Hepatocyte (in vitro differentiated cells): ENCODE measurements at regions not wholly inside any gene's neighbourhood (a gene's known extent, or its start where the extent isn't known, plus 50 kb on each side); places are given as distances from the start of the nearest gene placed in this dataset.

Experiments used
- DNase-seq: peaks from one replicate; pipeline ENCODE4 v3.0.0-alpha.2; 2016; ENCODE audit warnings: low spot score
- H2AFZ ChIP-seq: fragments of 200-600 bp; sonication (generic); 2 replicates; pipeline ENCODE4 v1.6.0; 2016; ENCODE audit warnings: antibody characterized with exemption, mild to moderate bottlenecking
- H3K27ac ChIP-seq: fragments of 200-600 bp; sonication (generic); 2 replicates; pipeline ENCODE4 v1.5.1; 2016; ENCODE audit warnings: mild to moderate bottlenecking
- H3K27me3 ChIP-seq: fragments of 200-600 bp; sonication (generic); 2 replicates; pipeline ENCODE4 v1.6.1; 2016
- H3K36me3 ChIP-seq: fragments of 200-600 bp; sonication (generic); replicated peaks from 2 replicates; pipeline ENCODE4 v1.5.1; 2016; ENCODE audit warnings: low read depth; ENCODE audit not compliant: insufficient read depth
- H3K4me1 ChIP-seq: fragments of 200-600 bp; sonication (generic); 2 replicates; pipeline ENCODE4 v1.5.1; 2016; ENCODE audit warnings: mild to moderate bottlenecking, moderate library complexity; ENCODE audit not compliant: insufficient read depth
- H3K4me2 ChIP-seq: fragments of 200-600 bp; sonication (generic); 2 replicates; pipeline ENCODE4 v1.6.0; 2016
- H3K4me3 ChIP-seq: fragments of 200-600 bp; sonication (generic); 2 replicates; pipeline ENCODE4 v1.5.1; 2016; ENCODE audit warnings: mild to moderate bottlenecking
- H3K79me2 ChIP-seq: fragments of 200-600 bp; sonication (generic); 2 replicates; pipeline ENCODE4 v1.6.0; 2017; ENCODE audit warnings: mild to moderate bottlenecking
- H3K9me2 ChIP-seq: fragments of 200-600 bp; sonication (generic); replicated peaks from 2 replicates; pipeline ENCODE4 v1.6.0; 2017; ENCODE audit warnings: mild to moderate bottlenecking; ENCODE audit not compliant: insufficient read depth
- H3K9me3 ChIP-seq: fragments of 200-600 bp; sonication (generic); 2 replicates; pipeline ENCODE4 v1.5.1; 2016; ENCODE audit warnings: low read depth, mild to moderate bottlenecking
- H4K20me1 ChIP-seq: fragments of 200-600 bp; sonication (generic); 2 replicates; pipeline ENCODE4 v1.6.0; 2016; ENCODE audit warnings: mild to moderate bottlenecking; ENCODE audit not compliant: insufficient read depth, poor library complexity, severe bottlenecking
- CTCF ChIP-seq: fragments of 200-600 bp; sonication (generic); IDR thresholded peaks from 2 replicates; pipeline ENCODE4 v1.5.1; 2016; ENCODE audit warnings: antibody characterized with exemption, mild to moderate bottlenecking; ENCODE audit not compliant: poor library complexity
- EZH2 ChIP-seq: fragments of 200-600 bp; sonication (generic); IDR thresholded peaks from 2 replicates; pipeline ENCODE4 v1.6.1; 2016; ENCODE audit warnings: antibody characterized with exemption, mild to moderate bottlenecking, borderline replicate concordance
- EZH2phosphoT487 ChIP-seq: fragments of 200-600 bp; sonication (generic); IDR thresholded peaks from one replicate; pipeline ENCODE4 v1.6.1; 2018; ENCODE audit warnings: antibody characterized with exemption, mild to moderate bottlenecking, low read depth, moderate library complexity; ENCODE audit not compliant: unreplicated experiment, severe bottlenecking
- WGBS: methylation state at CpG from one replicate; pipeline ENCODE4 v1.1.6; 2016; ENCODE audit warnings: low lambda C conversion rate; ENCODE audit errors: missing lambda C conversion rate; 5-methylcytosine and 5-hydroxymethylcytosine counted together

- H2AFZ ChIP-seq = no peak overlapping the region
- H3K27ac ChIP-seq = no peak overlapping the region
- no peaks in the 10 kb centered on the region for H3K36me3 ChIP-seq
- H3K27me3 ChIP-seq = no peaks in the 10 kb centered on the region
- H3K4me3 ChIP-seq = no peak overlapping the region
- TF ChIP-seq EZH2 (no peak), EZH2phosphoT487 (no peak), CTCF (no peak)
- H3K9me3 ChIP-seq = no peaks in the 10 kb centered on the region
- no peaks in the 10 kb centered on the region for H3K4me1 ChIP-seq
- no peaks in the 10 kb centered on the region for H3K79me2 ChIP-seq
- no peaks in the 10 kb centered on the region for H4K20me1 ChIP-seq
- DNase-seq = no peak
- H3K9me2 ChIP-seq = no peaks in the 10 kb centered on the region
- 91% methylated on average over 2 of the region's 2 CpGs for WGBS
- H3K4me2 ChIP-seq = no peak overlapping the region
Observed at GRCh38 chr12:90342081-90342480, 612.9 kb downstream of the CCER1 start.

- no peak overlapping the region for H3K27ac ChIP-seq
- H3K9me3 ChIP-seq = no peaks in the 10 kb centered on the region
- 70% methylated on average over 4 of the region's 4 CpGs for WGBS
- DNase-seq = no peak
- no peaks in the 10 kb centered on the region for H3K4me1 ChIP-seq
- TF ChIP-seq EZH2phosphoT487 (no peak), EZH2 (no peak), CTCF (no peak)
- H3K4me2 ChIP-seq = no peak overlapping the region
- no peaks in the 10 kb centered on the region for H3K9me2 ChIP-seq
- H2AFZ ChIP-seq = no peak overlapping the region
- no peaks in the 10 kb centered on the region for H3K79me2 ChIP-seq
- H3K36me3 ChIP-seq = no peaks in the 10 kb centered on the region
- H4K20me1 ChIP-seq = no peaks in the 10 kb centered on the region
- no peaks in the 10 kb centered on the region for H3K27me3 ChIP-seq
- H3K4me3 ChIP-seq = no peak overlapping the region
Observed at GRCh38 chr12:90339837-90340236, 615.1 kb downstream of the CCER1 start.

GRCh38 chr12:90338365-90338764 lies 616.6 kb downstream of the CCER1 start:
- no peaks in the 10 kb centered on the region for H3K36me3 ChIP-seq
- no peak overlapping the region for H2AFZ ChIP-seq
- H3K27ac ChIP-seq = no peak overlapping the region
- H3K4me1 ChIP-seq = no peaks in the 10 kb centered on the region
- H3K79me2 ChIP-seq = no peaks in the 10 kb centered on the region
- H3K4me2 ChIP-seq = no peak overlapping the region
- H4K20me1 ChIP-seq = no peaks in the 10 kb centered on the region
- WGBS = 50% methylated on average over 2 of the region's 2 CpGs
- H3K9me2 ChIP-seq = no peaks in the 10 kb centered on the region
- no peak overlapping the region for H3K4me3 ChIP-seq
- H3K27me3 ChIP-seq = no peaks in the 10 kb centered on the region
- H3K9me3 ChIP-seq = no peaks in the 10 kb centered on the region
- TF ChIP-seq EZH2 (no peak), CTCF (no peak), EZH2phosphoT487 (no peak)
- DNase-seq = no peak

- H3K27ac ChIP-seq = no peak overlapping the region
- H3K27me3 ChIP-seq = no peaks in the 10 kb centered on the region
- H2AFZ ChIP-seq = no peak overlapping the region
- DNase-seq = no peak
- no peaks in the 10 kb centered on the region for H4K20me1 ChIP-seq
- no peaks in the 10 kb centered on the region for H3K9me2 ChIP-seq
- no peak for TF ChIP-seq CTCF
- no peak overlapping the region for H3K4me2 ChIP-seq
- H3K36me3 ChIP-seq = no peaks in the 10 kb centered on the region
- H3K4me3 ChIP-seq = no peak overlapping the region
- H3K79me2 ChIP-seq = no peaks in the 10 kb centered on the region
- no peaks in the 10 kb centered on the region for H3K9me3 ChIP-seq
- H3K4me1 ChIP-seq = no peaks in the 10 kb centered on the region
Observed at GRCh38 chr12:90337018-90337417, 618.0 kb downstream of the CCER1 start.
